ENCODE measurements at regions not wholly inside any gene's neighbourhood (a gene's known extent, or its start where the extent isn't known, plus 50 kb on each side); places are given as distances from the start of the nearest gene placed in this dataset.

DNA sequence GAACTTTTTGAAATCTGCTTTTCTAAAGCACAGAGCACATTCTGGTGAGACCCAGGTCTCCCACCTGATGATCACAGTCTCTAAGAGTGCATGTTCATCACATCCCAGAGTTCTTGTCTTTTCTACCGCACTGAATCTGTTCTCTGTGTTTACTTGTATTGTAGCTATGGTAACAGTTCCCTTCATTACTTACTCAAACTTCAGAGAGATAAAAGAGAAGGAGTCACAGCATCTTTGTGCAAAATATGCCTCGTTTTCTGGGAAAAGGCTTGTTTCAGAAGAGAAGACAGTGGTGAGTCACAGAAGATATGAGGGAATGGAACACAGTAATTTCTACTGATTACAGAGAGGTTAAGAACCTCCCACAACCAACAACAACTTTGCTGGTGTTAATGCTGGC, 580.6 kb downstream of the PLA2G4A start:
- Histone ChIP-seq H3K4me1 (no peaks in the 10 kb centered on the region), H3K4me3 (no peak overlapping the region), H3K27ac (no peak overlapping the region), H3K27me3 (no peaks in the 10 kb centered on the region), H3K36me3 (replicated peaks in 1 of 2; ENCODE audit: insufficient read depth in 1 of 2, low read depth in 2 of 2) (no peaks in the 10 kb centered on the region), H3K9me3 (no peaks in the 10 kb centered on the region)
- TF ChIP-seq CTCF (IDR thresholded peaks at IDR 0.05) (no peak), POLR2A (IDR thresholded peaks at IDR 0.05) (no peak)
- WGBS, 2 donors, result 19 to 24% methylated on average over 2 of the region's 2 CpGs
- intact Hi-C loops (cut with DNase I), result no loop called here
- ATAC-seq, result no peak
- no peak for DNase-seq

DNA sequence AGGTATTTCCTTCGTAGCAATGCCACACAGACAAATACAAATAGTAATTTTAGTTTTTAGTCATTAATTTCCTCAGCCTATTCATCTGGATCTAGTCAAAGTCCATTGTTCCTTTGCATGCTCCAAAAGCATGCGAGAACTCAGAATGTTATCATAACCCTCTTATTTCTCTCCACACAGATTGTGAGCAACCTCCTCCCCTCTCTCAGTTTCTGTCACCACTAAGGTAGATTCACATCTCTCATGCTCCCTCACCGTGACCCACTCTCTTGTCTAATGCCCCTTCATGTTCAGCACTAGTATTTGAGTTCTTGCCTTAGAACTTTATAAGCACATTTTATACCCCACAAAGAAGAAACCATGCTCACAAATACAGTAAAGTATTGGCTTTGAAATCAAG, 582.4 kb downstream of the PLA2G4A start:
- 60 to 66% methylated on average over 3 of the region's 3 CpGs for WGBS, 2 donors
- Histone ChIP-seq H3K9me3 (no peaks in the 10 kb centered on the region), H3K4me1 (no peaks in the 10 kb centered on the region), H3K4me3 (no peak overlapping the region), H3K27me3 (no peaks in the 10 kb centered on the region), H3K27ac (no peak overlapping the region), H3K36me3 (replicated peaks in 1 of 2; ENCODE audit: insufficient read depth in 1 of 2, low read depth in 2 of 2) (no peaks in the 10 kb centered on the region)
- intact Hi-C loops (cut with DNase I), result no loop called here
- TF ChIP-seq CTCF (IDR thresholded peaks at IDR 0.05), result no peak
- TF ChIP-seq POLR2A (IDR thresholded peaks at IDR 0.05), result no peak
- no peak for DNase-seq
- no peak for ATAC-seq

DNA sequence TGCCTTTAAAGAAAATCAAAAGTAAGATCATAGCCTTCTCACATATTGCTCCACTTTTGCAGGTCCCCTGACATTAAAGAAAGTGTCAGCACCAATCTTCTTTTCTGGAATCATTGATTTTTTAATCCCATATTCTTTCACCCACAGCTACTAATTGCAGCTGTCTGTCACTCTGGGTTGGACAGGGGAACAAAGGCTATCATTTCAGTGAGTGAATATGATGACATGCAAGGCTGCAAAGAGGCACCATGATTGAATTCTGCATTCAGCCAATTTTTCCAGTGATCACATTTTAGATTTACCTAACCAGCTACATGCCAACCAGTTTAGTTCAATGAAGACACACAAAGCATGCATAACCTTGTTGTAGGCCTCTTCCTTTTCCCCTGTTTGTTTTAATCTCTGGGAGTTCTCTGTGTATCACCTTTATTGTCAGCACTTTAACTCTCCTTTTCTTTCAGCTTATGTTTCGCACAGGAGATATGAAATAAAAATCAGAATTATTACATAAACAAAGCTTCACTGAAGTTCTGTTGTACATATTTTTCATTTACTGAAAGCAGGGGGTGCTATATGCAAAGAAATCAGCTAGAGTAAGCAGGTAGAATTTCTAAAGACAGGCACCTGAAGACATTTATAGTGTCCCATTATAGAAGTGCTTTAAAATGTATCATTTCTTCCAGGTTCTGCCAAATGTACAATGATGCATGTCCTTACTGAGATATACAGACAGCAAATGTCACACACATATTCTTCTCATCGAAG, 584.8 kb downstream of the PLA2G4A start:
- WGBS, 2 donors, result 45 to 54% methylated on average over 2 of the region's 2 CpGs
- no peak for ATAC-seq
- Histone ChIP-seq H3K27me3 (no peaks in the 10 kb centered on the region), H3K9me3 (no peaks in the 10 kb centered on the region), H3K27ac (no peak overlapping the region), H3K36me3 (replicated peaks in 1 of 2; ENCODE audit: insufficient read depth in 1 of 2, low read depth in 2 of 2) (no peaks in the 10 kb centered on the region), H3K4me1 (no peaks in the 10 kb centered on the region), H3K4me3 (no peak overlapping the region)
- intact Hi-C loops (cut with DNase I), result no loop called here
- TF ChIP-seq CTCF (IDR thresholded peaks at IDR 0.05) (peak in 5 of 7 experiments; percentile 16 to 40 (median 28)), POLR2A (IDR thresholded peaks at IDR 0.05) (no peak)
- DNase-seq, result no peak

- Histone ChIP-seq H3K27ac (no peak overlapping the region), H3K4me1 (no peaks in the 10 kb centered on the region), H3K9me3 (no peaks in the 10 kb centered on the region), H3K36me3 (replicated peaks in 1 of 2; ENCODE audit: insufficient read depth in 1 of 2, low read depth in 2 of 2) (no peaks in the 10 kb centered on the region), H3K27me3 (no peaks in the 10 kb centered on the region), H3K4me3 (no peak overlapping the region)
- intact Hi-C loops (cut with DNase I), result no loop called here
- no peak for ATAC-seq
- WGBS, 2 donors, result 51 to 54% methylated on average over 3 of the region's 3 CpGs
- DNase-seq, result no peak
- TF ChIP-seq CTCF (IDR thresholded peaks at IDR 0.05) (no peak), POLR2A (IDR thresholded peaks at IDR 0.05) (no peak)
These were observed 586.3 kb downstream of the PLA2G4A start for GRCh38 chr1:187415065-187415464.

GRCh38 chr1:187417520-187417919, 588.8 kb downstream of the PLA2G4A start:
- H3K36me3 ChIP-seq (replicated peaks in 1 of 2; ENCODE audit: insufficient read depth in 1 of 2, low read depth in 2 of 2), result no peaks in the 10 kb centered on the region
- H3K9me3 ChIP-seq, result no peaks in the 10 kb centered on the region
- ATAC-seq, result no peak
- 47 to 68% methylated on average over 2 of the region's 2 CpGs for WGBS, 2 donors
- no peaks in the 10 kb centered on the region for H3K4me1 ChIP-seq
- TF ChIP-seq CTCF (IDR thresholded peaks at IDR 0.05) (no peak), POLR2A (IDR thresholded peaks at IDR 0.05) (no peak)
- H3K27ac ChIP-seq, result no peak overlapping the region
- no peak for DNase-seq
- intact Hi-C loops (cut with DNase I), result no loop called here
- no peaks in the 10 kb centered on the region for H3K27me3 ChIP-seq
- no peak overlapping the region for H3K4me3 ChIP-seq

All from body of pancreas (tissue), 4 donors.